Left ventricle myocardium inferior (tissue), 1 donor: ENCODE measurements at regions not wholly inside any gene's neighbourhood (a gene's known extent, or its start where the extent isn't known, plus 50 kb on each side); places are given as distances from the start of the nearest gene placed in this dataset.

Experiments used
- DNase-seq: peaks from one replicate; pipeline ENCODE4 v3.0.0-alpha.2; 2020
- H3K27ac ChIP-seq: fragments of 200-600 bp; replicated peaks from 2 replicates; pipeline ENCODE4 v1.8.0; 2021
- H3K27me3 ChIP-seq: fragments of 200-600 bp; 2 replicates; pipeline ENCODE4 v1.8.0; 2021; ENCODE audit warnings: low read depth
- H3K36me3 ChIP-seq: fragments of 200-600 bp; 2 replicates; pipeline ENCODE4 v1.8.0; 2021
- H3K4me1 ChIP-seq: fragments of 200-600 bp; 2 replicates; pipeline ENCODE4 v1.8.0; 2021
- H3K4me3 ChIP-seq: fragments of 200-600 bp; 2 replicates; pipeline ENCODE4 v1.8.0; 2021; ENCODE audit warnings: mild to moderate bottlenecking, moderate library complexity
- H3K9me3 ChIP-seq: fragments of 200-600 bp; replicated peaks from 2 replicates; pipeline ENCODE4 v1.8.0; 2021
- intact Hi-C: fragments of 100-400 bp; cut with micrococcal nuclease; formaldehyde crosslinking; loops from one replicate; pipeline ENCODE4 v1.11.0; 2022
- TF ChIP-seq, protein P1 (sequence below): fragments of 200-600 bp; IDR thresholded peaks from 2 replicates; pipeline ENCODE4 v1.8.0; 2021; ENCODE audit warnings: antibody characterized with exemption, mild to moderate bottlenecking, borderline replicate concordance
- donor health status: DM: no; HTN: yes; CAD: no; lungs with severe emphysema.

DNA sequence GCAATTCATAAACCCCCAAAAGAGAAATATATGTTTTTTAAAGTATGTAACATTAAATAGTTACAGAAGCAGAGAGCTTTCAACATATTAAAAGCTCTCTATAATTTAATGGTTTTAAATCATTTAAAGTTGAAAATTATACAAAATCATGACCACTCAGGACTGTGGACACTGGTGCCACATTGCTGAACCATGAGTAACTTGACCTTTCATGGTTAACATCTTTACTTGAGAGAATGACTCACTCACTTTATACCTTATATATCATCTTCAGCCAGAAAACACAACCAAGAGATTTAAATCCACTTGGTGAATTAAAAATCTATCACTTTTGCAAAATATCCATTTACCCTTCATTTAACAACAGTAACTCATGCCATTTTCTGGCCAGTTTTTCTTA, 584.3 kb upstream of the SMIM31 start:
- intact Hi-C loops, result no loop called here
- no peaks in the 10 kb centered on the region for H3K36me3 ChIP-seq

DNA sequence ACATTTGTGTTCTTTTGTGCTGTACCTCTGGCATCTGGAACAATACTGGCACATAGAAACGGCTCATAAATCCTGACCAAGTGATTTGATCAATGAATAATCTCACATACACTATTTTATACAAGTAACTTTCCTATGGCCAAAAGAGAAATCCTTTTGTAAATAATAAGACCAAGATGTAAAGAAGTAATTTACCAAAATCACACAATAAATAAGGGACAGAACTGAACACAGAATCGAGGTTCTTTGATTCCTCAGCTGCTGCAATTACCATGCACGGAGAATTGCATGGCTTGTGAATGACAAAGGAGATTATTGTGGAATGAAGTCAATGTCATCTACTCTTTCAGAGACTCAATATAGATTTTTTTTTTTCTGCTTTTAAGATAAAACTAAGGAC, 576.8 kb upstream of the SMIM31 start:
- TF ChIP-seq, protein P1, sequence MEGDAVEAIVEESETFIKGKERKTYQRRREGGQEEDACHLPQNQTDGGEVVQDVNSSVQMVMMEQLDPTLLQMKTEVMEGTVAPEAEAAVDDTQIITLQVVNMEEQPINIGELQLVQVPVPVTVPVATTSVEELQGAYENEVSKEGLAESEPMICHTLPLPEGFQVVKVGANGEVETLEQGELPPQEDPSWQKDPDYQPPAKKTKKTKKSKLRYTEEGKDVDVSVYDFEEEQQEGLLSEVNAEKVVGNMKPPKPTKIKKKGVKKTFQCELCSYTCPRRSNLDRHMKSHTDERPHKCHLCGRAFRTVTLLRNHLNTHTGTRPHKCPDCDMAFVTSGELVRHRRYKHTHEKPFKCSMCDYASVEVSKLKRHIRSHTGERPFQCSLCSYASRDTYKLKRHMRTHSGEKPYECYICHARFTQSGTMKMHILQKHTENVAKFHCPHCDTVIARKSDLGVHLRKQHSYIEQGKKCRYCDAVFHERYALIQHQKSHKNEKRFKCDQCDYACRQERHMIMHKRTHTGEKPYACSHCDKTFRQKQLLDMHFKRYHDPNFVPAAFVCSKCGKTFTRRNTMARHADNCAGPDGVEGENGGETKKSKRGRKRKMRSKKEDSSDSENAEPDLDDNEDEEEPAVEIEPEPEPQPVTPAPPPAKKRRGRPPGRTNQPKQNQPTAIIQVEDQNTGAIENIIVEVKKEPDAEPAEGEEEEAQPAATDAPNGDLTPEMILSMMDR, result no peak
- intact Hi-C loops, result no loop called here
- Histone ChIP-seq H3K36me3 (no peaks in the 10 kb centered on the region), H3K4me3 (no peak overlapping the region), H3K9me3 (peaks cover 18% of the 10 kb centered on the region), H3K27ac (no peak overlapping the region), H3K27me3 (no peaks in the 10 kb centered on the region), H3K4me1 (no peaks in the 10 kb centered on the region)
- DNase-seq, result no peak

More for the DNA sequence above, 584.3 kb upstream of the SMIM31 start:
- no peak for DNase-seq
- Histone ChIP-seq H3K4me3 (no peak overlapping the region), H3K27me3 (no peaks in the 10 kb centered on the region), H3K9me3 (peaks cover 26% of the 10 kb centered on the region), H3K27ac (no peak overlapping the region), H3K4me1 (no peaks in the 10 kb centered on the region)
- TF ChIP-seq, protein P1, result no peak

DNA sequence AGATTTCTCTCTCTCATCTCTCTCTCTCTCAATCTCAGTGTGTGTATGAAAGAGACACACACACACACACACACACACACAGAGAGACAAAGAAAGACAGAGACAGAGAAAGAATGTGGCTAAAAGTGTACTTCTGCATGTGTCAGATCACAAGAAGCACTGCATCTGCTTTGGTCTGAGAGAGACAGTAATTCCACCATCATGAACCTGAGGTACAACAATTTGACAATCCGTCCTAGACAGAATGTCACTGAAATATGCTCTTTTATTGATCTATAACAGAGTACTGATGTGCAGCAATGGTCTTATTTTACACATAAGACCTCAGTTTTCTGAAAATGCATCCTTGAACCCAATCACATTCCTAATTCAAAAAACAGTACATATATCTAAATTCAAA, 576.2 kb upstream of the SMIM31 start:
- H3K27me3 ChIP-seq, result no peaks in the 10 kb centered on the region
- no peak overlapping the region for H3K27ac ChIP-seq
- no peaks in the 10 kb centered on the region for H3K36me3 ChIP-seq
- no peak for DNase-seq
- no peak overlapping the region for H3K4me3 ChIP-seq
- H3K9me3 ChIP-seq, result peaks cover 12% of the 10 kb centered on the region
- no peaks in the 10 kb centered on the region for H3K4me1 ChIP-seq
- intact Hi-C loops, result no loop called here
- TF ChIP-seq, protein P1, result no peak

DNA sequence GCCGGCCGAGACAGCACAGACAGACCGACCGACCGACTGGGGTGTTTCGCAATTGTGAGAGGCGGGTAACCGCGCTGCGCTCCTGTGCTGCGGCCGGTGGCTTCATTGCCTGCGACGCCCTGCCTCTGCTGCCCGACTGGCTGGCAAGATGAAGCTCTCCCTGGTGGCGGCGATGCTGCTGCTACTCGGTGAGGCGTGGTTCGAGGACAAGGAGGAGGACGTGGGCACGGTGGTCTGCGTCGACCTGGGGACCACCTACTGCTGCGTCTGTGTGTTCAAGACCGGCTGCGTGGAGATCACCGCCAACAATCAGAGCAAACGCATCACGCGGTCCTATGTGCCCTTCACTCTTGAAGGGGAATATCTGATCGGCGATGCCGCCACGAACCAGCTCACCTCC, 565.7 kb upstream of the SMIM31 start:
- Histone ChIP-seq H3K36me3 (no peaks in the 10 kb centered on the region), H3K27me3 (no peaks in the 10 kb centered on the region), H3K27ac (no peak overlapping the region), H3K9me3 (peaks cover 7% of the 10 kb centered on the region), H3K4me1 (no peaks in the 10 kb centered on the region), H3K4me3 (no peak overlapping the region)
- intact Hi-C loops, result no loop called here
- TF ChIP-seq, protein P1, result no peak
- no peak for DNase-seq

DNA sequence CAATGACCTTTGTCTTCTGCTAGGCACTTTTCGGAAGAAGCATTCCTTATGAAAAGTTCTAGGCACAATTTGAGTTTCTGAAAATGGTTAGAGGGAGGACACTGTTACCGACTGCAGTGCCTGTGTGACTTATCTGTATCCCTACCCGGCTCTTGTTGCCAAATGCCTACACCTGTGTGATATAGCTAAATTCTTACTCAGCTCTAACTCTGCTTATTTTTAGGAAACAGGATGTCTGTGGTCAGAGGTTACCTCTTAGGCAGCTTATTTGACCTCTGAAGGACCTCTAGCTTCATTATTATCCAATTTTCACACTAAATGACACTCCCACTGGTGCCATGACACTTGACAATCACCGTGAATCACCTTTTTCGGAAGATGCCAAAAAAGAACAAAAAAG, 561.1 kb upstream of the SMIM31 start:
- DNase-seq, result no peak
- intact Hi-C loops, result no loop called here
- H3K36me3 ChIP-seq, result no peaks in the 10 kb centered on the region
- H3K9me3 ChIP-seq, result peaks cover 7% of the 10 kb centered on the region
- TF ChIP-seq, protein P1, result no peak
- no peak overlapping the region for H3K4me3 ChIP-seq
- no peak overlapping the region for H3K27ac ChIP-seq
- H3K27me3 ChIP-seq, result no peaks in the 10 kb centered on the region
- no peaks in the 10 kb centered on the region for H3K4me1 ChIP-seq

DNA sequence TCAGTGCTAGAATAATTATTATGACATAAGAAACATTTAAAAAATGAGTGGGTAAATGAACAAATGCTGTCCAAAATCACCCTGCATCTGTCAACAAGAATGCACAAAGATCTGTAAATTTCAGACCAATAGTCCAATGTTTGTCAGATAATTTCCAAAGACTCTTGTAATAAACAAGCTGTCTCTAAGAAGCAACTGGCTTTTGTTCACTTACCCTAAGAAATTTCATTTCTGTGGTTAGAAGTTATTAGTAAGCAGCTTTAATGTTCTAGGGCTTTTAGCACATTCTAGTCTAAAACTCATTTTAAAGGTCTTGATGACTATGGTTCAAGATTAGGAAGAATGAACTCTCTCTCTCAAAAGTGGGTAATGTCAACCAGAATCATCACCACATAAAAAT, 560.3 kb upstream of the SMIM31 start:
- Histone ChIP-seq H3K4me3 (no peak overlapping the region), H3K9me3 (peaks cover 2% of the 10 kb centered on the region), H3K27me3 (no peaks in the 10 kb centered on the region), H3K27ac (no peak overlapping the region), H3K36me3 (no peaks in the 10 kb centered on the region), H3K4me1 (no peaks in the 10 kb centered on the region)
- intact Hi-C loops, result no loop called here
- TF ChIP-seq, protein P1, result no peak
- DNase-seq, result no peak
